ENCODE measurements at regions not wholly inside any gene's neighbourhood (a gene's known extent, or its start where the extent isn't known, plus 50 kb on each side); places are given as distances from the start of the nearest gene placed in this dataset.

DNA sequence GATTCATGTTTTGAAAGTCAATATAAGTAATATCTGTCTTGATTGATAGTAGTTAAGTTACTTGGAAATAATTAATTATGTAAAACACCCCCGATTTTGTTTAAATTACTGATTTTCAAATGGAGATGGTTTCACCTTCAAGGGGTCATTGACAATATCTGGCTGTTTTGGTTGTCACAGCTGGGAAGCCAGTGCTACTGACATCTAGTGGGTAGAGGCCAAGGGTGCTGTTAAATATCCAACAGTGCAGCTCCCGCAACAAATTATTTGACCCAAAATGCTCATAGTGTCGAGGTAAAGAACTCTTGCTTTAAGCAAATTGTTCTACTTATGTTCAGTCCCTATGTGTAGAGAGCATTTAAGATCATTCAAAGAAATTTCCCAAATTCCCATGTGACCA is 50.6 kb upstream of the PCDH20 start:
- no peak for TF ChIP-seq SUZ12 (IDR thresholded peaks at IDR 0.05; ENCODE audit: extremely low read depth, insufficient read depth, insufficient read length)
- TF ChIP-seq YY1 (IDR thresholded peaks at IDR 0.05; ENCODE audit: insufficient read depth, insufficient read length): no peak
- no peak for TF ChIP-seq ZNF274 (IDR thresholded peaks at IDR 0.05; ENCODE audit: low read depth, low read length)
- H3K4me1 ChIP-seq (ENCODE audit: insufficient read depth, insufficient read length): no peaks in the 10 kb centered on the region
- no peaks in the 10 kb centered on the region for H3K27me3 ChIP-seq (ENCODE audit: insufficient read depth, insufficient read length)
- no peak overlapping the region for H3K4me3 ChIP-seq (ENCODE audit: insufficient read length, low read depth)
- no peaks in the 10 kb centered on the region for H3K9me3 ChIP-seq (ENCODE audit: insufficient read depth, low read length)
- H3K36me3 ChIP-seq (ENCODE audit: insufficient read depth, insufficient read length, low read length): no peaks in the 10 kb centered on the region
- H3K9ac ChIP-seq (ENCODE audit: insufficient read length, low read depth): no peak overlapping the region
- DNase-seq (ENCODE audit: low read depth, low spot score): no peak
